ENCODE measurements at regions not wholly inside any gene's neighbourhood (a gene's known extent, or its start where the extent isn't known, plus 50 kb on each side); places are given as distances from the start of the nearest gene placed in this dataset.

GRCh38 chr1:233844275-233844674 lies 60.2 kb upstream of the SLC35F3 start:
- H3K4me3 Mint-ChIP-seq = no peak overlapping the region
- POLR2A ChIA-PET = no interaction called here
- no peaks in the 10 kb centered on the region for H3K27me3 Mint-ChIP-seq

GRCh38 chr1:233844692-233845091 lies 59.8 kb upstream of the SLC35F3 start:
- Mint-ChIP-seq H3K36me3 (ENCODE audit: low read depth) (no peaks in the 10 kb centered on the region), H3K9me3 (no peaks in the 10 kb centered on the region), H3K27ac (no peak overlapping the region), H3K27me3 (no peaks in the 10 kb centered on the region), H3K4me1 (no peaks in the 10 kb centered on the region), H3K4me3 (no peak overlapping the region)
- ChIA-PET CTCF (no interaction called here), POLR2A (no interaction called here)
- DNase-seq = no peak

More at GRCh38 chr1:233844275-233844674, 60.2 kb upstream of the SLC35F3 start:
- Mint-ChIP-seq H3K27ac (no peak overlapping the region), H3K9me3 (no peaks in the 10 kb centered on the region), H3K36me3 (ENCODE audit: low read depth) (no peaks in the 10 kb centered on the region), H3K4me1 (no peaks in the 10 kb centered on the region)
- CTCF ChIA-PET = no interaction called here
- DNase-seq = no peak
